NCI-H2029 (cell line): ENCODE measurements at regions not wholly inside any gene's neighbourhood (a gene's known extent, or its start where the extent isn't known, plus 50 kb on each side); places are given as distances from the start of the nearest gene placed in this dataset.

Source experiments
- DNase-seq: peaks from one replicate; lab custom pipeline; 2025; lab: John Stamatoyannopoulos, UW

GRCh38 chr16:73529303-73530012, 481.5 kb upstream of the ZFHX3 start:
- DNase-seq, result no peak

- no peak for DNase-seq
Measured at GRCh38 chr16:73527187-73527586, 479.3 kb upstream of the ZFHX3 start.

- no peak for DNase-seq
Measured at GRCh38 chr16:73526011-73526804, 478.3 kb upstream of the ZFHX3 start.

- DNase-seq, result no peak
Measured at GRCh38 chr16:73523209-73523608, 475.3 kb upstream of the ZFHX3 start.

GRCh38 chr16:73521499-73521898, 473.6 kb upstream of the ZFHX3 start:
- no peak for DNase-seq

GRCh38 chr16:73515616-73516015, 467.7 kb upstream of the ZFHX3 start:
- no peak for DNase-seq

GRCh38 chr16:73510852-73511251, 462.9 kb upstream of the ZFHX3 start:
- no peak for DNase-seq

- DNase-seq, result no peak
Measured at GRCh38 chr16:73506568-73507056, 458.7 kb upstream of the ZFHX3 start.

- DNase-seq, result no peak
Measured at GRCh38 chr16:73505577-73505976, 457.6 kb upstream of the ZFHX3 start.

- DNase-seq, result no peak
Measured at GRCh38 chr16:73504591-73505575, 457.0 kb upstream of the ZFHX3 start.

- no peak for DNase-seq
Measured at GRCh38 chr16:73503093-73503492, 455.2 kb upstream of the ZFHX3 start.

- no peak for DNase-seq
Measured at GRCh38 chr16:73499276-73499675, 451.3 kb upstream of the ZFHX3 start.

- no peak for DNase-seq
Measured at GRCh38 chr16:73485880-73486279, 438.0 kb upstream of the ZFHX3 start.

- no peak for DNase-seq
Measured at GRCh38 chr16:73483934-73484711, 436.2 kb upstream of the ZFHX3 start.

- no peak for DNase-seq
Measured at GRCh38 chr16:73483076-73483791, 435.3 kb upstream of the ZFHX3 start.

GRCh38 chr16:73482310-73482709, 434.4 kb upstream of the ZFHX3 start:
- no peak for DNase-seq

GRCh38 chr16:73480381-73480780, 432.5 kb upstream of the ZFHX3 start:
- DNase-seq, result no peak

- DNase-seq, result no peak
Measured at GRCh38 chr16:73473713-73474112, 425.8 kb upstream of the ZFHX3 start.

GRCh38 chr16:73464834-73465233, 416.9 kb upstream of the ZFHX3 start:
- no peak for DNase-seq

GRCh38 chr16:73459586-73459985, 411.7 kb upstream of the ZFHX3 start:
- no peak for DNase-seq

GRCh38 chr16:73457851-73458250, 409.9 kb upstream of the ZFHX3 start:
- DNase-seq, result no peak
